Mesendoderm (in vitro differentiated cells): ENCODE measurements at regions not wholly inside any gene's neighbourhood (a gene's known extent, or its start where the extent isn't known, plus 50 kb on each side); places are given as distances from the start of the nearest gene placed in this dataset.
A peak's percentile ranks its signal among the peaks of the same experiment; 100 is the strongest.
"Not testable (repeated sequence)": the region's sequence is repeated elsewhere in the genome, so short reads cannot be mapped to it uniquely, and the experiment has no call there.

Experiments
- DNase-seq: peaks from one replicate; pipeline ENCODE4 v3.0.0; 2013
- H2AK5ac ChIP-seq: 2 replicates; pipeline ENCODE4 v1.6.1; 2013; ENCODE audit warnings: low read length, inconsistent platforms
- H2BK120ac ChIP-seq: 2 replicates; pipeline ENCODE4 v1.6.1; 2013; ENCODE audit warnings: low read depth, mild to moderate bottlenecking, low read length, moderate library complexity, mixed read lengths
- H2BK15ac ChIP-seq: replicated peaks from 2 replicates; pipeline ENCODE4 v1.6.1; 2013; ENCODE audit warnings: low read depth, mild to moderate bottlenecking, moderate library complexity
- H2BK5ac ChIP-seq: 2 replicates; pipeline ENCODE4 v1.6.1; 2013; ENCODE audit warnings: low read length, inconsistent platforms
- H3K18ac ChIP-seq: 2 replicates; pipeline ENCODE4 v1.6.1; 2013; ENCODE audit warnings: mild to moderate bottlenecking, low read length, mixed read lengths
- H3K23ac ChIP-seq: one replicate; pipeline ENCODE4 v1.6.1; 2013; ENCODE audit warnings: low read length
- H3K27ac ChIP-seq: 2 replicates; pipeline ENCODE4 v1.5.1; 2013; ENCODE audit warnings: low read depth, mild to moderate bottlenecking, inconsistent platforms, low read length, moderate library complexity
- H3K27me3 ChIP-seq: 2 replicates; pipeline ENCODE4 v1.6.1; 2013; ENCODE audit warnings: low read length, control low read depth, mild to moderate bottlenecking, inconsistent platforms; ENCODE audit not compliant: insufficient read depth, poor library complexity
- H3K36me3 ChIP-seq: 2 replicates; pipeline ENCODE4 v1.6.1; 2013; ENCODE audit warnings: low read length, inconsistent platforms; ENCODE audit not compliant: control insufficient read depth, insufficient read depth
- H3K4ac ChIP-seq: one replicate; pipeline ENCODE4 v1.6.1; 2013; ENCODE audit warnings: low read depth, mild to moderate bottlenecking, low read length, moderate library complexity
- H3K4me1 ChIP-seq: 2 replicates; pipeline ENCODE4 v1.6.1; 2013; ENCODE audit warnings: low read depth, low read length, inconsistent platforms; ENCODE audit not compliant: control insufficient read depth
- H3K4me2 ChIP-seq: 2 replicates; pipeline ENCODE4 v1.6.1; 2013; ENCODE audit warnings: low read length
- H3K4me3 ChIP-seq: 2 replicates; pipeline ENCODE4 v1.5.1; 2013; ENCODE audit warnings: mild to moderate bottlenecking, low read length
- H3K56ac ChIP-seq: one replicate; pipeline ENCODE4 v1.6.1; 2013; ENCODE audit warnings: low read length
- H3K79me1 ChIP-seq: 2 replicates; pipeline ENCODE4 v1.6.1; 2013; ENCODE audit warnings: low read length, inconsistent platforms
- H3K79me2 ChIP-seq: 2 replicates; pipeline ENCODE4 v1.6.1; 2013; ENCODE audit warnings: mild to moderate bottlenecking, low read length; ENCODE audit not compliant: control insufficient read depth, insufficient read depth
- H3K9ac ChIP-seq: 2 replicates; pipeline ENCODE4 v1.6.1; 2013; ENCODE audit warnings: low read length, inconsistent platforms
- H4K5ac ChIP-seq: one replicate; pipeline ENCODE4 v1.6.1; 2013; ENCODE audit warnings: low read length
- H4K8ac ChIP-seq: one replicate; pipeline ENCODE4 v1.6.1; 2013; ENCODE audit warnings: low read depth, mild to moderate bottlenecking, control low read depth, low read length, moderate library complexity
- WGBS: extraction: QIAGEN DNeasy Blood & Tissue Kit; methylation state at CpG from one replicate; pipeline ENCODE4 v1.1.7; 2013; ENCODE audit warnings: low lambda C conversion rate, missing lambda C conversion rate; ENCODE audit not compliant: insufficient coverage; ENCODE audit errors: extremely low coverage; 5-methylcytosine and 5-hydroxymethylcytosine counted together

DNA sequence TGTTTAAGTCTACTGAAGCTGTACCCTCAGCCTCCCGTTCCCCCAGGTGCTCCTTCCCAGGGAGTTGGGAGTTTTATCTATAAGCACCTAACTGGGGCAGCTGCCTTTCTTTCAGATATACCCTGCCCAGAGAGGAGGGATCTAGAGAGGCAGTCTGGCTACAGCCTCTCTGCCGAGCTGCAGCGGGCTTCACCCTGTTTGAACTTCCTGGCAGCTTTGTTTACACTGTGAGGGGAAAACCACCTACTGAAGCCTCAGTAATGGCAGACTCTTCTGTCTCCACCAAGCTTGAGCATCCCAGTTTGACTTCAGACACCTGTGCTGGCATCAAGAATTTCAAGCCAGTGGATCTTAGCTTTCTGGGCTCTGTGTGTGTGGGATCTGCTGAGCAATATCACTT, 122.5 kb downstream of the MAGEE1 start:
- no peak overlapping the region for H3K23ac ChIP-seq
- no peak overlapping the region for H2BK15ac ChIP-seq
- no peak for DNase-seq
- H3K4me3 ChIP-seq: no peak overlapping the region
- no peak overlapping the region for H2AK5ac ChIP-seq
- H3K79me1 ChIP-seq: no peaks in the 10 kb centered on the region
- whole genome bisulfite sequencing: no CpG with 5 or more reads among the region's 3 CpGs
- no peak overlapping the region for H3K4ac ChIP-seq
- H3K27me3 ChIP-seq: no peaks in the 10 kb centered on the region
- no peak overlapping the region for H3K56ac ChIP-seq
- no peaks in the 10 kb centered on the region for H3K4me1 ChIP-seq
- no peak overlapping the region for H2BK5ac ChIP-seq
- no peak overlapping the region for H4K5ac ChIP-seq
- no peaks in the 10 kb centered on the region for H3K79me2 ChIP-seq
- no peak overlapping the region for H3K4me2 ChIP-seq
- H3K36me3 ChIP-seq: no peaks in the 10 kb centered on the region
- no peak overlapping the region for H2BK120ac ChIP-seq
- H3K18ac ChIP-seq: no peak overlapping the region
- no peak overlapping the region for H3K9ac ChIP-seq
- H4K8ac ChIP-seq: peak overlapping the region; percentile 39
- H3K27ac ChIP-seq: no peak overlapping the region

- no peak overlapping the region for H2BK120ac ChIP-seq
- no peak overlapping the region for H4K5ac ChIP-seq
- H2AK5ac ChIP-seq: no peak overlapping the region
- H3K9ac ChIP-seq: no peak overlapping the region
- no peak overlapping the region for H3K18ac ChIP-seq
- no peak overlapping the region for H2BK15ac ChIP-seq
- no peaks in the 10 kb centered on the region for H3K4me1 ChIP-seq
- H3K36me3 ChIP-seq: no peaks in the 10 kb centered on the region
- no peak overlapping the region for H3K56ac ChIP-seq
- no peak overlapping the region for H4K8ac ChIP-seq
- no CpG with 5 or more reads among the region's 2 CpGs for WGBS
- no peak overlapping the region for H3K27ac ChIP-seq
- no peaks in the 10 kb centered on the region for H3K79me2 ChIP-seq
- H3K27me3 ChIP-seq: no peaks in the 10 kb centered on the region
- no peaks in the 10 kb centered on the region for H3K79me1 ChIP-seq
- no peak overlapping the region for H3K23ac ChIP-seq
- H3K4ac ChIP-seq: no peak overlapping the region
- no peak overlapping the region for H3K4me3 ChIP-seq
- DNase-seq: no peak
- no peak overlapping the region for H2BK5ac ChIP-seq
- no peak overlapping the region for H3K4me2 ChIP-seq
These were observed 127.8 kb downstream of the MAGEE1 start for GRCh38 chrX:76555269-76555668.

DNA sequence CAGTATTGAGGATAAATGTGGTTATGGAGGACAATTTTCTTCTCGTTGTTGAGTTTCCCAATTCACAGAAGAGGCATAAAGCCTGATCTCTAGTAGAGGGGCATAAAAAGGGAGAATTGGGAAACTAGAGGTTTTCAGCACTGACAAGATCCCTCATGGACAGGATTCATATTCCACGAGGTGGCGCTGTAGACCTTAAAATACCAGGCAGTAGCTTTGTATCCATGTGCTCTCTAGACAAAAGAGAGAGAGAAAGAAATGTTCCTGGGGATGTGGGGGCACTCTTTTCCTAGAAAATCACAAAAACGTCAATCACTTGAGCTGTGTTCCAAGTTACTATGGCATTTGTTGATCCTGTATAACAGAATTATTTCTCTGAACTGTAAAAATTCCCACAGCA, 128.3 kb downstream of the MAGEE1 start:
- WGBS: no CpG with 5 or more reads among the region's 4 CpGs
- Histone ChIP-seq H3K18ac (no peak overlapping the region), H3K79me1 (no peaks in the 10 kb centered on the region), H3K23ac (no peak overlapping the region), H2BK120ac (no peak overlapping the region), H2BK15ac (no peak overlapping the region), H3K27ac (no peak overlapping the region), H3K4ac (no peak overlapping the region), H3K4me3 (no peak overlapping the region), H4K8ac (no peak overlapping the region), H3K79me2 (no peaks in the 10 kb centered on the region), H3K56ac (no peak overlapping the region), H3K4me1 (no peaks in the 10 kb centered on the region), H3K4me2 (no peak overlapping the region), H2AK5ac (no peak overlapping the region), H3K9ac (no peak overlapping the region), H4K5ac (no peak overlapping the region), H3K36me3 (no peaks in the 10 kb centered on the region), H3K27me3 (no peaks in the 10 kb centered on the region), H2BK5ac (no peak overlapping the region)
- peak; percentile 82 for DNase-seq

- H3K79me2 ChIP-seq, H2BK120ac ChIP-seq, H3K4me3 ChIP-seq, H3K9ac ChIP-seq, H2BK15ac ChIP-seq, H3K27ac ChIP-seq, H3K23ac ChIP-seq, H2AK5ac ChIP-seq, H3K18ac ChIP-seq, H4K5ac ChIP-seq, H3K4ac ChIP-seq, H2BK5ac ChIP-seq, H3K79me1 ChIP-seq, H3K27me3 ChIP-seq, DNase-seq, H3K4me1 ChIP-seq, H4K8ac ChIP-seq, H3K36me3 ChIP-seq, H3K4me2 ChIP-seq, H3K56ac ChIP-seq: not testable (repeated sequence)
- WGBS: no CpG with 5 or more reads among the region's 5 CpGs
These were observed 137.3 kb downstream of the MAGEE1 start for GRCh38 chrX:76564842-76565241.

DNA sequence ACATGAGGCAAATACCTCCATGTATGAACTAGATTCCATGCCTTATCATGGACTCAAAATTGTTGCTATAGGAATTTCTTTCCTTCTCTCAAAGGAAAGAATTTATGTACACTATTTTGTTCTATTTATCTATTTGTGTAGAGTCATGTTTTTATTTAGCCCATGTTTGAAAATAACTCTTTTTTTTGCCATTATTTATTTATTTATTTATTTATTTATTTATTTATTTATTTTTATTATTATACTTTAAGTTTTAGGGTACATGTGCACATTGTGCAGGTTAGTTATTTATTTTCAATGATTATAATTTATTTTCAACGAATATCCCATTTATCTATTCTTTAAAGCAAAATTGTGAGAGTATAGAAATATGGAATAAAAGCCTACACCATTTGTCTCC, 177.9 kb downstream of the MAGEE1 start:
- Histone ChIP-seq H3K18ac (no peak overlapping the region), H3K4me2 (no peak overlapping the region), H3K79me2 (no peaks in the 10 kb centered on the region), H4K5ac (no peak overlapping the region), H2AK5ac (no peak overlapping the region), H3K4me1 (no peaks in the 10 kb centered on the region), H3K9ac (no peak overlapping the region), H3K56ac (no peak overlapping the region), H3K79me1 (no peaks in the 10 kb centered on the region), H3K23ac (no peak overlapping the region), H4K8ac (no peak overlapping the region), H3K27ac (no peak overlapping the region), H3K4me3 (no peak overlapping the region), H2BK15ac (no peak overlapping the region), H2BK120ac (no peak overlapping the region), H3K27me3 (no peaks in the 10 kb centered on the region), H3K36me3 (no peaks in the 10 kb centered on the region), H2BK5ac (no peak overlapping the region), H3K4ac (no peak overlapping the region)
- DNase-seq: no peak
- WGBS: no CpG with 5 or more reads among the region's 1 CpG

- no peak overlapping the region for H4K8ac ChIP-seq
- no peak overlapping the region for H3K4ac ChIP-seq
- no peaks in the 10 kb centered on the region for H3K79me1 ChIP-seq
- no CpG with 5 or more reads among the region's 3 CpGs for WGBS
- no peaks in the 10 kb centered on the region for H3K27me3 ChIP-seq
- no peak overlapping the region for H3K56ac ChIP-seq
- no peaks in the 10 kb centered on the region for H3K4me1 ChIP-seq
- DNase-seq: no peak
- H3K79me2 ChIP-seq: no peaks in the 10 kb centered on the region
- no peak overlapping the region for H2AK5ac ChIP-seq
- H3K9ac ChIP-seq: no peak overlapping the region
- no peaks in the 10 kb centered on the region for H3K36me3 ChIP-seq
- no peak overlapping the region for H3K4me3 ChIP-seq
- no peak overlapping the region for H4K5ac ChIP-seq
- H3K18ac ChIP-seq: no peak overlapping the region
- no peak overlapping the region for H2BK5ac ChIP-seq
- H3K27ac ChIP-seq: no peak overlapping the region
- H2BK15ac ChIP-seq: no peak overlapping the region
- H2BK120ac ChIP-seq: no peak overlapping the region
- H3K4me2 ChIP-seq: no peak overlapping the region
- no peak overlapping the region for H3K23ac ChIP-seq
These were observed 189.5 kb downstream of the MAGEE1 start for GRCh38 chrX:76617020-76617419.
